Ishikawa (cell line): ENCODE measurements at regions not wholly inside any gene's neighbourhood (a gene's known extent, or its start where the extent isn't known, plus 50 kb on each side); places are given as distances from the start of the nearest gene placed in this dataset.

Experiments
- CEBPB ChIP-seq: IDR thresholded peaks from 2 replicates; pipeline ENCODE4 v1.6.1; 2012
- CREB1 ChIP-seq: IDR thresholded peaks from 2 replicates; pipeline ENCODE4 v1.6.1; 2012; ENCODE audit warnings: low read depth
- EGR1 ChIP-seq: IDR thresholded peaks from 2 replicates; pipeline ENCODE4 v1.6.1; 2012
- EP300 ChIP-seq: IDR thresholded peaks from 2 replicates; pipeline ENCODE4 v1.6.1; 2012; ENCODE audit warnings: borderline replicate concordance
- FOXM1 ChIP-seq: IDR thresholded peaks from 2 replicates; pipeline ENCODE4 v1.6.1; 2012; ENCODE audit warnings: low read depth, borderline replicate concordance
- NFIC ChIP-seq: IDR thresholded peaks from 2 replicates; pipeline ENCODE4 v1.6.1; 2012
- RAD21 ChIP-seq: IDR thresholded peaks from 2 replicates; pipeline ENCODE4 v1.6.1; 2012; ENCODE audit warnings: low read depth
- TAF1 ChIP-seq: IDR thresholded peaks from 2 replicates; pipeline ENCODE4 v1.6.1; 2012; ENCODE audit warnings: low read depth, mild to moderate bottlenecking
- TCF12 ChIP-seq: IDR thresholded peaks from 2 replicates; pipeline ENCODE4 v1.6.1; 2012; ENCODE audit warnings: low read depth
- TEAD4 ChIP-seq: IDR thresholded peaks from 2 replicates; pipeline ENCODE4 v1.6.1; 2012
- YY1 ChIP-seq: IDR thresholded peaks from 2 replicates; pipeline ENCODE4 v1.6.1; 2012; ENCODE audit warnings: low read depth
- ZBTB7A ChIP-seq: IDR thresholded peaks from 2 replicates; pipeline ENCODE4 v1.6.1; 2012; ENCODE audit warnings: low read depth
- TF ChIP-seq, protein P1 (sequence below): IDR thresholded peaks from 2 replicates; pipeline ENCODE4 v1.6.1; 2012
- TF ChIP-seq, protein P2 (sequence below): IDR thresholded peaks from 2 replicates; pipeline ENCODE4 v1.6.1; 2012; ENCODE audit warnings: low read depth, mild to moderate bottlenecking
- TF ChIP-seq, protein P3 (sequence below): IDR thresholded peaks from 2 replicates; pipeline ENCODE4 v1.6.1; 2012

DNA sequence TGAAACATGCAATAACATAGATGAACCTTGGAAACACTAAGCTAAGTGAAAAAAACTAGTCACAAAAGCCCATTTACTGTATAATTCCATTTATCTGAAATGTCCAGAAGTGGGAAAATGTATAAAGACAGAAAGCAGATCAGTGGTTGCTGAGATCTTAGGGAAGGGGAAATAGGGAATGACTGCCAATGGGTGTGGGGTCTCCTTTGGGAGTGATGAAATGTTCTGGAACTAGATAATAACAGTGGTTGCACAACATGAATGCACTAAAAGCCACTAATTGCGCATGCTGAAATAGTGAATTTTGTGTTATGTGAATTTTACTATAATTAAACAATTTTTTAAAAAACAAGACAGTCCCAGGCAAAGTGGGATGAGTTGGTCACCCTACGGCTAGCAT is 472.8 kb downstream of the CCDC171 start:
- TF ChIP-seq EGR1, result no peak
- no peak for TF ChIP-seq CEBPB
- no peak for TF ChIP-seq TCF12
- no peak for TF ChIP-seq CREB1
- TF ChIP-seq, protein P1, sequence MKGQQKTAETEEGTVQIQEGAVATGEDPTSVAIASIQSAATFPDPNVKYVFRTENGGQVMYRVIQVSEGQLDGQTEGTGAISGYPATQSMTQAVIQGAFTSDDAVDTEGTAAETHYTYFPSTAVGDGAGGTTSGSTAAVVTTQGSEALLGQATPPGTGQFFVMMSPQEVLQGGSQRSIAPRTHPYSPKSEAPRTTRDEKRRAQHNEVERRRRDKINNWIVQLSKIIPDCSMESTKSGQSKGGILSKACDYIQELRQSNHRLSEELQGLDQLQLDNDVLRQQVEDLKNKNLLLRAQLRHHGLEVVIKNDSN, result no peak
- no peak for TF ChIP-seq FOXM1
- no peak for TF ChIP-seq TAF1

DNA sequence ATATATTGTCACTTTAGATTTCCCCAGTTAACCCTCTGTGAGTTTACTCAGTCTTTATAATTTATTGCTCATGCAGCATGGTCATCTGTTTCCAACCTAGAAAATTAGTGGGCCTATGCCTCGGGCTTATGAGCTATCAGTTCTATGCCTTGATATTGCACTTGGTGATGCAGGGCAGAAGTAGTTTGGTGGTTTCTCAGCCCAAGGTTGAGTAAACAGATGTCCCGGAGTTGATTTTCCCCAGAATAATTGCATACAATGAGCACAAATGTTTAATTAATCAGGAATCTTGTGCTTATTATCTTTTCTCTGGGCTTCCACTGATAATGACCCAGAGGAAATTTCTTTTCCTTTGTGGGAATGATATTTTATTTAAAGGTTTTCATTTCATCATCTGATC is 474.0 kb downstream of the CCDC171 start:
- TF ChIP-seq, protein P2, sequence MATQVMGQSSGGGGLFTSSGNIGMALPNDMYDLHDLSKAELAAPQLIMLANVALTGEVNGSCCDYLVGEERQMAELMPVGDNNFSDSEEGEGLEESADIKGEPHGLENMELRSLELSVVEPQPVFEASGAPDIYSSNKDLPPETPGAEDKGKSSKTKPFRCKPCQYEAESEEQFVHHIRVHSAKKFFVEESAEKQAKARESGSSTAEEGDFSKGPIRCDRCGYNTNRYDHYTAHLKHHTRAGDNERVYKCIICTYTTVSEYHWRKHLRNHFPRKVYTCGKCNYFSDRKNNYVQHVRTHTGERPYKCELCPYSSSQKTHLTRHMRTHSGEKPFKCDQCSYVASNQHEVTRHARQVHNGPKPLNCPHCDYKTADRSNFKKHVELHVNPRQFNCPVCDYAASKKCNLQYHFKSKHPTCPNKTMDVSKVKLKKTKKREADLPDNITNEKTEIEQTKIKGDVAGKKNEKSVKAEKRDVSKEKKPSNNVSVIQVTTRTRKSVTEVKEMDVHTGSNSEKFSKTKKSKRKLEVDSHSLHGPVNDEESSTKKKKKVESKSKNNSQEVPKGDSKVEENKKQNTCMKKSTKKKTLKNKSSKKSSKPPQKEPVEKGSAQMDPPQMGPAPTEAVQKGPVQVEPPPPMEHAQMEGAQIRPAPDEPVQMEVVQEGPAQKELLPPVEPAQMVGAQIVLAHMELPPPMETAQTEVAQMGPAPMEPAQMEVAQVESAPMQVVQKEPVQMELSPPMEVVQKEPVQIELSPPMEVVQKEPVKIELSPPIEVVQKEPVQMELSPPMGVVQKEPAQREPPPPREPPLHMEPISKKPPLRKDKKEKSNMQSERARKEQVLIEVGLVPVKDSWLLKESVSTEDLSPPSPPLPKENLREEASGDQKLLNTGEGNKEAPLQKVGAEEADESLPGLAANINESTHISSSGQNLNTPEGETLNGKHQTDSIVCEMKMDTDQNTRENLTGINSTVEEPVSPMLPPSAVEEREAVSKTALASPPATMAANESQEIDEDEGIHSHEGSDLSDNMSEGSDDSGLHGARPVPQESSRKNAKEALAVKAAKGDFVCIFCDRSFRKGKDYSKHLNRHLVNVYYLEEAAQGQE, result no peak
- TF ChIP-seq ZBTB7A (no peak), NFIC (no peak), YY1 (no peak), EGR1 (no peak), EP300 (no peak), TEAD4 (no peak), CREB1 (no peak), TAF1 (no peak), RAD21 (no peak), FOXM1 (no peak), CEBPB (no peak)
- TF ChIP-seq, protein P1, result no peak

DNA sequence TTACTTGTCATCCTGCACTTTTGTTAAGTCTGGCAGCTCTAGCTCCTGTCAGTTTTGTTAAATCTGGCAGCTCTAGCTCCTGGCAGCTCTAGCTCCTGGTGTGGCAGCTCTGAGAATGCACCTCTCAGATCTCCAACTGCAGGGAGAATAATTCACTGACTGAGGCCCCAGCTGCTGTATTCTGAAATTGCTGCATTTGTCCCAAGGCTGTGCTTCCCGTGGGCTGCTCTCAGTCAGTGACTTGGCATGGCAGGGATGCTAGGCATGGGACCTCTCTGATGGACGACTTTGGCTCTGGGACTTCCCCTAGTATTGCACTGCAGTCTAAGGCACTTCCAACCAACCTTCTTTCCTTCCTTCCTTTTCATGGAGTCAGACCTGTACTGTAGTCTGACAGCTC is 475.7 kb downstream of the CCDC171 start:
- TF ChIP-seq, protein P3, sequence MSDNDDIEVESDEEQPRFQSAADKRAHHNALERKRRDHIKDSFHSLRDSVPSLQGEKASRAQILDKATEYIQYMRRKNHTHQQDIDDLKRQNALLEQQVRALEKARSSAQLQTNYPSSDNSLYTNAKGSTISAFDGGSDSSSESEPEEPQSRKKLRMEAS, result no peak
- TF ChIP-seq NFIC (no peak), TEAD4 (no peak), TAF1 (no peak), CREB1 (no peak), RAD21 (no peak), YY1 (no peak), EGR1 (no peak), CEBPB (no peak), FOXM1 (no peak), EP300 (no peak), ZBTB7A (no peak), TCF12 (no peak)
- TF ChIP-seq, protein P1, result no peak
- TF ChIP-seq, protein P2, result no peak

DNA sequence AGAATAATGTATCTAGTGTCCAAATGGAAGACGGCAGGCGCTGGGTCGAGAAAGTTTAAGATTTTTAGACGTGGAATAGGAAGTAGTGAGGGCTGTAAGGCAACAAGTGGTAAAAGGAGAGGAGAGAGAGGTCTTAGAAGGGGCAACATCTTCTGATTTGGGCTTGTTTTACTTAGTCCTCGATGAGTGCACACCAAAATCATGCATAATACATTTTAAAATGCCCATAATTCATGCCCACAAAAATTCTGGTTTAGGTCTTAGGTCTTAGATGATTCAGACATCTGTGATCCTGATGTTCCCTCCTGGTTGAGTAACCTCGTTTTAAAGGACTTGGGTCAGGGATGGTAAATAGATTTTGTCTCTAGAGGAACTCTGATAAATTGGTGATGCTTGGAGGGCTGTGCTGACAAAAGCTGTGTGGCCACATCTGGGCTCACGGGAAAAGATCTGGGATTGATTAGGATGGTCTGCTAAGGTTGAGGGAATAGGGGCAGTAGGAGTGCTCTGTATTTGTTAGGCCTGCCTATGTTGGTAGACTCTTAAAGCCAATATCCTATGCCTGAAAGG is 476.3 kb downstream of the CCDC171 start:
- TF ChIP-seq, protein P3, result no peak
- TF ChIP-seq YY1 (no peak), TEAD4 (no peak), ZBTB7A (no peak), TCF12 (no peak), FOXM1 (no peak), EP300 (no peak), EGR1 (no peak), CREB1 (no peak)

DNA sequence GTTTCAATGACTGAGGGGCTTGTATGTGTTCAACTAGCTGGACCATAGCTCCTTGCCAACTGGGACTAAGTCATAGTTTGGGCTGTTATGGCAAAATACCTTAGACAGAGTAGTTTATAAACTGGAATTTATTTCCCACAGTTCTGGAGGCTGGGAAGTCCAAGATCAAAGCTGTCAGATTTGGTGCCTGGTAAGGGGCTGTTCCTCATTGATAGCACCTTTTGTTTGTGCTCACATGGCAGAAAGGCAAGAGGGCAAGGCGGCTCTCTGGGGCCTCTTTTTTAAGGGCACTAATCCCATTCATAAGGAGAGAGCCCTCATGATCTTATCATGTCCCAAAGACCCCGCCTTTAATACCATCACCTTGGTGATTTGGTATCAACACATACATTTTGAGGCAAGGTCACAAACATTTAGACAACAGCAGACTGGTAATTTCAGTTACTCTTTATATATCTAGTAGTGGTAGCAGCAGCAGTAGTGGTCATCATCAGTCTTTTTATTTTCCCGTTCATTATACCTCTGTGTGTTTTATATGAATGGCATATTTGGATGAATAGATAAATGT is 477.0 kb downstream of the CCDC171 start:
- TF ChIP-seq, protein P2, result no peak
- TF ChIP-seq YY1 (no peak), TCF12 (no peak), RAD21 (no peak), NFIC (0 out of 2 replicates have a peak, but pooled peaks have one; percentile 14), FOXM1 (peak; percentile 54; the same call in 1 of the 2 replicates), CREB1 (no peak), TEAD4 (peak; percentile 28; the same call in 1 of the 2 replicates), CEBPB (no peak), EP300 (peak; percentile 66), ZBTB7A (no peak), TAF1 (no peak)
- TF ChIP-seq, protein P3, result no peak
